Testis (tissue), 2 donors: ENCODE measurements at regions not wholly inside any gene's neighbourhood (a gene's known extent, or its start where the extent isn't known, plus 50 kb on each side); places are given as distances from the start of the nearest gene placed in this dataset.
"Not testable (repeated sequence)": the region's sequence is repeated elsewhere in the genome, so short reads cannot be mapped to it uniquely, and the experiment has no call there.

Source experiments
- CTCF ChIP-seq, 3 experiments: fragments of 450-650 bp in 2 of 3; fragments of 200-600 bp in 1 of 3; sonication (generic) in 1 of 3; IDR thresholded peaks; one replicate each; pipeline ENCODE4 v1.5.1; 2016 to 2019; ENCODE audit warnings: antibody characterized with exemption in 3 of 3, mild to moderate bottlenecking in 2 of 3, moderate library complexity in 1 of 3
- POLR2A ChIP-seq: fragments of 450-650 bp; IDR thresholded peaks from one replicate; pipeline ENCODE4 v1.6.1; 2017; ENCODE audit warnings: antibody characterized with exemption, mild to moderate bottlenecking, moderate library complexity

- TF ChIP-seq CTCF (IDR thresholded peaks at IDR 0.05); POLR2A: not testable (repeated sequence)
Observed at GRCh38 chr6:112479975-112480374, 132.8 kb downstream of the RFPL4B start.
